ENCODE measurements at regions not wholly inside any gene's neighbourhood (a gene's known extent, or its start where the extent isn't known, plus 50 kb on each side); places are given as distances from the start of the nearest gene placed in this dataset.

- TF ChIP-seq L3MBTL2 (conservative IDR thresholded peaks at IDR 0.05) (no peak), BHLHE40 (IDR thresholded peaks at IDR 0.05; ENCODE audit: borderline replicate concordance) (no peak), PKNOX1 (IDR thresholded peaks at IDR 0.05) (no peak), FOXA1 (IDR thresholded peaks at IDR 0.05) (no peak), ELF4 (IDR thresholded peaks at IDR 0.05) (no peak)
Observed at GRCh38 chr3:103089758-103090157, 654.9 kb downstream of the ZPLD1 start.

All from HEK293T (cell line).